ENCODE measurements at regions not wholly inside any gene's neighbourhood (a gene's known extent, or its start where the extent isn't known, plus 50 kb on each side); places are given as distances from the start of the nearest gene placed in this dataset.

DNA sequence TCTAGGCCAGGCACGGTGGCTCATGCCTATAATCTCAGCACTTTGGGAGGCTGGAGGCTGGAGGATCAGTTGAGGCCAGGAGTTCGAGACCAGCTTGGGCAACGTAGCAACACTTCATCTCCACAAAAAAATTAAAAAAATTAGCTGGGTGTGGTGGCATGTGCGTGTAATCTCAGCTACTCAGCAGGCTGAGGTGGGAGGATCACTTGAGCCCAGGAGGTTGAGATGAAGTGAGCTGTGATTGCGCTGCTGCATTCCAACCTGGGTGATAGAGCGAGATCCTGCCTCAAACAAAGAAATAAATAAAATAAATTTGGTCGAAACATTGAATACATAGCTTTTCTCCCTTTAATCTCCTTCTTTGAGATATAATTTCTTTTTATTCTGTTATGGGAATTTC, 80.6 kb upstream of the ITGB1 start:
- no peak for TF ChIP-seq CTCF (IDR thresholded peaks at IDR 0.05; ENCODE audit: unreplicated experiment)
- no peak overlapping the region for H3K4me3 Mint-ChIP-seq (ENCODE audit: unreplicated experiment)
- POLR2A ChIA-PET, result interaction anchor here (0.6 kb wide), 1 partner anchor 9 kb away, joined by 3 read pairs; no protein-coding TSS in a partner anchor
- H3K27ac Mint-ChIP-seq (ENCODE audit: low read depth, unreplicated experiment), result no peak overlapping the region
- no peaks in the 10 kb centered on the region for H3K4me1 Mint-ChIP-seq (ENCODE audit: insufficient read depth, unreplicated experiment)
- H3K27me3 Mint-ChIP-seq (ENCODE audit: insufficient read depth, unreplicated experiment), result no peaks in the 10 kb centered on the region
- DNase-seq (ENCODE audit: unreplicated experiment), result no peak
- H3K36me3 Mint-ChIP-seq (ENCODE audit: insufficient read depth, unreplicated experiment), result no peaks in the 10 kb centered on the region
- BruUV-seq (replicated peaks), result no TSS peak
- no peaks in the 10 kb centered on the region for H3K9me3 Mint-ChIP-seq (ENCODE audit: unreplicated experiment)
- CTCF ChIA-PET, result no interaction called here
- intact Hi-C loops (cut with micrococcal nuclease), result no loop called here

- Mint-ChIP-seq H3K4me1 (ENCODE audit: insufficient read depth, unreplicated experiment) (peaks cover 2% of the 10 kb centered on the region), H3K27me3 (ENCODE audit: insufficient read depth, unreplicated experiment) (no peaks in the 10 kb centered on the region), H3K4me3 (ENCODE audit: unreplicated experiment) (no peak overlapping the region), H3K36me3 (ENCODE audit: insufficient read depth, unreplicated experiment) (no peaks in the 10 kb centered on the region), H3K9me3 (ENCODE audit: unreplicated experiment) (no peaks in the 10 kb centered on the region), H3K27ac (ENCODE audit: low read depth, unreplicated experiment) (no peak overlapping the region)
- no peak for DNase-seq (ENCODE audit: unreplicated experiment)
- intact Hi-C loops (cut with micrococcal nuclease), result no loop called here
- no TSS peak for BruUV-seq (replicated peaks)
- no peak for TF ChIP-seq CTCF (IDR thresholded peaks at IDR 0.05; ENCODE audit: unreplicated experiment)
- POLR2A ChIA-PET, result no interaction called here
- CTCF ChIA-PET, result no interaction called here
Observed at GRCh38 chr10:33037726-33038125, 79.7 kb upstream of the ITGB1 start.

DNA sequence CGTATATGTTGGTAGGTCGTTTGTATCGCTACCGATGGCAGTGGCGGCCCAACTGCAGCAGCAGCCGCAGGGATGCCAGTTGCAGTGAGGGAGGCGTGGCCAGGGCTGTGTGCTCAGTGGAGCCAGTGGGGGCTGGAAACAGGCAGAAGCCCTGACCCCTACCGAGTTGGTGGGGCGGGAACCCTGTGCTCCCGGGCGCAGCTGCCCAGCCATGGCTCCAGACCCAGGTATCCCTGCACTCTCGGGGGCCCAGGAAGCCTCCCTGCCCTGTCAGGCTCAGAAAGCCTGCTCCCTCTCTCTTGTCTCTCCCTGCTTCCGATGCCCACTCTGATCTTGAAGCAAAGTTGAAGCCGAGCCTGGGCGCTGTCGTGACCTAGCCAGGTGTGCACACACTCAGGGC, 78.6 kb upstream of the ITGB1 start:
- H3K27me3 Mint-ChIP-seq (ENCODE audit: insufficient read depth, unreplicated experiment), result no peaks in the 10 kb centered on the region
- TF ChIP-seq CTCF (IDR thresholded peaks at IDR 0.05; ENCODE audit: unreplicated experiment), result no peak
- no peak overlapping the region for H3K27ac Mint-ChIP-seq (ENCODE audit: low read depth, unreplicated experiment)
- DNase-seq (ENCODE audit: unreplicated experiment), result no peak
- H3K9me3 Mint-ChIP-seq (ENCODE audit: unreplicated experiment), result no peaks in the 10 kb centered on the region
- no TSS peak for BruUV-seq (replicated peaks)
- no peak overlapping the region for H3K4me3 Mint-ChIP-seq (ENCODE audit: unreplicated experiment)
- no peaks in the 10 kb centered on the region for H3K36me3 Mint-ChIP-seq (ENCODE audit: insufficient read depth, unreplicated experiment)
- intact Hi-C loops (cut with micrococcal nuclease), result no loop called here
- CTCF ChIA-PET, result no interaction called here
- POLR2A ChIA-PET, result no interaction called here
- peaks cover 10% of the 10 kb centered on the region for H3K4me1 Mint-ChIP-seq (ENCODE audit: insufficient read depth, unreplicated experiment)

GRCh38 chr10:33035411-33035810, 77.4 kb upstream of the ITGB1 start:
- TF ChIP-seq CTCF (IDR thresholded peaks at IDR 0.05; ENCODE audit: unreplicated experiment), result no peak
- ChIA-PET POLR2A (no interaction called here), CTCF (interaction anchor here (0.6 kb wide), 1 partner anchor 26 kb away, joined by 3 read pairs; no protein-coding TSS in a partner anchor)
- peaks cover 10% of the 10 kb centered on the region for H3K4me1 Mint-ChIP-seq (ENCODE audit: insufficient read depth, unreplicated experiment)
- no peaks in the 10 kb centered on the region for H3K9me3 Mint-ChIP-seq (ENCODE audit: unreplicated experiment)
- no peaks in the 10 kb centered on the region for H3K36me3 Mint-ChIP-seq (ENCODE audit: insufficient read depth, unreplicated experiment)
- intact Hi-C loops (cut with micrococcal nuclease), result no loop called here
- no peaks in the 10 kb centered on the region for H3K27me3 Mint-ChIP-seq (ENCODE audit: insufficient read depth, unreplicated experiment)
- no TSS peak for BruUV-seq (replicated peaks)
- DNase-seq (ENCODE audit: unreplicated experiment), result no peak
- no peak overlapping the region for H3K4me3 Mint-ChIP-seq (ENCODE audit: unreplicated experiment)
- H3K27ac Mint-ChIP-seq (ENCODE audit: low read depth, unreplicated experiment), result no peak overlapping the region

Measured in MCF 10A (cell line).